Esophagus muscularis mucosa (tissue), 4 donors: ENCODE measurements at regions not wholly inside any gene's neighbourhood (a gene's known extent, or its start where the extent isn't known, plus 50 kb on each side); places are given as distances from the start of the nearest gene placed in this dataset.

ENCODE experiments used
- EP300 ChIP-seq: sonication (generic); formaldehyde crosslinking; IDR thresholded peaks from one replicate; pipeline ENCODE4 v1.6.1; 2017; ENCODE audit warnings: antibody characterized with exemption
- POLR2A ChIP-seq: fragments of 450-650 bp; IDR thresholded peaks from one replicate; pipeline ENCODE4 v1.6.1; 2017; ENCODE audit warnings: antibody characterized with exemption, moderate library complexity, mild to moderate bottlenecking, low read depth
- POLR2AphosphoS5 ChIP-seq, 2 donors: sonication (generic); formaldehyde crosslinking; IDR thresholded peaks; one replicate each; pipeline ENCODE4 v1.6.1; 2017; ENCODE audit warnings: antibody characterized with exemption in 2 of 2
- TF ChIP-seq, protein P1 (sequence below), 3 experiments: fragments of 200-600 bp in 2 of 3; fragments of 450-650 bp in 1 of 3; sonication (generic) in 2 of 3; IDR thresholded peaks; one replicate each; pipeline ENCODE4 v1.5.1; 2017 to 2019; ENCODE audit warnings: antibody characterized with exemption in 3 of 3, mild to moderate bottlenecking in 2 of 3, moderate library complexity in 1 of 3

DNA sequence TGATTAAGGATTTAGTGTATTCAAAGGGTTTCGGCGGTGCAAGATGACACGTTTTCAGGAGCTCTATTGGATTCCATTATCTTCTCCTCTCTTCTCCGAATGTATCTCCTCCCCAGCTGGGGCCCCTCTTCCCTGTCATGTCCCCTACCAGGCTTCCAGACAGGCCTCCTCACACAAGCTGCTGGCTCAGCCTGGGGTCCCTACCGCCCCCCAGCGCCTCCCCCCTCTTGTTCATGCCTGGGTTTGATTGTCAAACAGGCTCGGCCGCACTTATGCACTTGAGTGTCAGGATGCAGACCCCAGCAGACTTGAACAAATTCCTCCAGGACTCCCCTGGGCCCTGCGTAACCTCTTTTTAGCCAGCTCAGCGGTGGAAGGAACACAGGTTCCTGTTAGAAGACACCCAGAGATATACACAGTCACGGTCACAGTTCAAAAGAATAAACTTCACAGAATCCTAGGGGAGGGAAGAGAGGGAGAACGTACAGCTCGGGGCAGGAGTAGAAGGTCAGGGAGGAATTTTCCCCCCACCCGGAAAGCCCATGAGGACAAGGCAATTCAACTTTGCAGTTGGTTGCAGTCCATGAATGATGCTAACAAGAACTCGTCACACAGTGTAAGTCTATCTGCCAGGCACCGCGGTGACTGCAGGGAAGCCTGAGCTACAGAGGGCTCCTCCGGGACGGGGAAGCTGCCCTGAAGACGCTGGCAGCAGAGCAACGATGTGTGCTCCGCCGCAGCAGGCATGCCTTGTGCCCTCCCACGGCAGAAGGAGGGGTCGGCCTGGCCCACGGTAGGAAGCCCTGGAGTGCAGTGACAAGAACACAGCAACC, 560.0 kb downstream of the BNC2 start:
- TF ChIP-seq, protein P1, sequence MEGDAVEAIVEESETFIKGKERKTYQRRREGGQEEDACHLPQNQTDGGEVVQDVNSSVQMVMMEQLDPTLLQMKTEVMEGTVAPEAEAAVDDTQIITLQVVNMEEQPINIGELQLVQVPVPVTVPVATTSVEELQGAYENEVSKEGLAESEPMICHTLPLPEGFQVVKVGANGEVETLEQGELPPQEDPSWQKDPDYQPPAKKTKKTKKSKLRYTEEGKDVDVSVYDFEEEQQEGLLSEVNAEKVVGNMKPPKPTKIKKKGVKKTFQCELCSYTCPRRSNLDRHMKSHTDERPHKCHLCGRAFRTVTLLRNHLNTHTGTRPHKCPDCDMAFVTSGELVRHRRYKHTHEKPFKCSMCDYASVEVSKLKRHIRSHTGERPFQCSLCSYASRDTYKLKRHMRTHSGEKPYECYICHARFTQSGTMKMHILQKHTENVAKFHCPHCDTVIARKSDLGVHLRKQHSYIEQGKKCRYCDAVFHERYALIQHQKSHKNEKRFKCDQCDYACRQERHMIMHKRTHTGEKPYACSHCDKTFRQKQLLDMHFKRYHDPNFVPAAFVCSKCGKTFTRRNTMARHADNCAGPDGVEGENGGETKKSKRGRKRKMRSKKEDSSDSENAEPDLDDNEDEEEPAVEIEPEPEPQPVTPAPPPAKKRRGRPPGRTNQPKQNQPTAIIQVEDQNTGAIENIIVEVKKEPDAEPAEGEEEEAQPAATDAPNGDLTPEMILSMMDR (IDR thresholded peaks at IDR 0.05) = no peak
- TF ChIP-seq POLR2A (no peak), POLR2AphosphoS5 (IDR thresholded peaks at IDR 0.05) (no peak), EP300 (no peak)
